HG02571 (cell line): ENCODE measurements at regions not wholly inside any gene's neighbourhood (a gene's known extent, or its start where the extent isn't known, plus 50 kb on each side); places are given as distances from the start of the nearest gene placed in this dataset.
A peak's percentile ranks its signal among the peaks of the same experiment; 100 is the strongest.

Experiments
- ATAC-seq: cut with Tn5 transposase; IDR thresholded peaks from one replicate; pipeline ENCODE4 v1.9.1; 2021; ENCODE audit warnings: mild to moderate bottlenecking, moderate library complexity; ENCODE audit not compliant: unreplicated experiment

DNA sequence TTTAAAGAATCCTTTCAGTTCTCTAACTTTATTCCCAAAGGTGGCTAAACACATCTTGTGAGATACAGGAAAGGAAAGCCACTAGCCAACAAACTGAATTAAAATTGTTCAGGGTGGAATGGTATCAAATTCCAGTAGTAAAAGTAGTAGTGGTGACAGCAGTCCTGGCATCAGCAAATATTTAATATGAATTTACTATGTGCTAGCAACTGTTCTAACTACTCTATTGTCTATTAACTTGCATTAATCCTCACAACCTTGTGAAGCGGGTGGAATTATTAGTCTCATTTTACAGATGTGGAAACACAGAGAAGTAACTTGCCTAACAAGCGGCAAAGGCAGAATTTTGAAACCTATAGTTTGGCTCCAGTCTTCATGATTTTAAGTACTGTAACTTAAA, 130.1 kb downstream of the KLF12 start:
- no peak for ATAC-seq

GRCh38 chr13:74003374-74003773, 130.8 kb downstream of the KLF12 start:
- no peak for ATAC-seq

DNA sequence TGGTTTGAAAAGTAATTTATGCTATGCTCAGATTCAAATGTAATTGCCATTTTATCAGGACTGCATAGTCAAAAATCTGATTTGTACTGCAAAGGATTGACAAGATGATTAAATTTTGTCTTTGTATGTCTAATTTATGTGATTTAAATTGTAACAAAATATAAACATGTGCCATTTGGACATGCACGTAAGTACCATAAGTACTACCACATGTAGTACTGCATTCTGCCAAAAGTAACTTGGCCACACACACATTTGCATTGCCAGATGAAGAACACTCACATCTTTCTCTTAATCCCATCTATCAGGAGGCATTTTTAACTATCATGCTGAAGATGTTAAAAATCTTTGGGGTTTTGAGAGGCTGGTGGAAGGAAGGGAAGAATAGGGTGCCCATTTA, 133.3 kb downstream of the KLF12 start:
- no peak for ATAC-seq

DNA sequence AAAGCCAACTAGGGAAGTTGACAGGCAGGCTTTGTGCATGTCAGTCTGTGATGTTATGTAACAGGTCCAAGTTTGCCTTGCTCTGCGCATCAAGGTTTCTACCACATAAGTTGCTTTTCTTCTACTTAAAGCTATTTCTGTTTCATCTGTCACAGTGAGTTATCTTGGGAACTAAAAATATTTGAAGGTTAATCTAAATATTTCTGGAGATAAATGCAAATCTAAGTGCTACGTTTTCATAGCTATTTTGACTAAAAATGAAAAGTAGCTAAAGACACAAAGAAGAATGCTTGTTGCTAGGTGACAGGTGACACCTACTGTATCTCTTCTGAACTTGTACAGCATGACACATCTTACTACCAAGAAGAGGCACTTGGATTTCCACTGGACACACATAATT, 135.6 kb downstream of the KLF12 start:
- peak; percentile 55 for ATAC-seq

DNA sequence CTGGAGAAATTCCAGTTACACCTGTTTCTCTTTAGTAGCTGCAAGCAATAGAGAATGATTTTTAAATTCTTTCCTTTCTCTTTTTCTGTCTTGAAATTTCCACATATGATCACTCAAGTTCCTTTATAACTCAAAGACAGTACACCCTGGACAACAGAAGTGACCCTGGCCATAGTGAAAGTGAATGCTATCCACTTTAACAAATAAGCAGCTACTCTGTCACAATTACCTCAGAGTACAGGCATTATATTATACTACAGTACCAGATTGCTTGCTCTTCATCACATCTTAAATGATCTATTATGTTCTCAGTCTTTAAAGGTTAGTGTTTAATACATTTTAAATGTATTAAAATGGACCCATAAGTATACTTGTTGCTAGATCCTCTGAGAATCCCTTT, 136.2 kb downstream of the KLF12 start:
- ATAC-seq: no peak

DNA sequence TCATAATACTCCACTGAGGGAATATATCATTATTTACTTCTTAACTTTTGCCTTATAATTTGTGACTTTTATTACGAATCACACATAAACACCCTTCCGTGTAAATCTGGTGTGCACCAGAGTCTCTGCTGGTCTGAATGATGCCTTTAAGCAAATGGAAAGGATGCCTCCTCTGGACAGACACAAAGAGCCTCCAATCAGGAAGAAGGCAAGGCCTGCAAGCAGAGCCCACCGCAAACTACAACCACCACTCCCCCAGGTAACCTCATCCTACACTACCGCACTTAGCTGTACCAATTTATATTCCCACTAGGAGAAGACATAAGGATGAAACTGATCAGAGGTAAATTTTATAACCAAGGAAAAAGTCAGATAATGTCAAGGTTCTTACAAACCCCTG, 137.6 kb downstream of the KLF12 start:
- no peak for ATAC-seq

DNA sequence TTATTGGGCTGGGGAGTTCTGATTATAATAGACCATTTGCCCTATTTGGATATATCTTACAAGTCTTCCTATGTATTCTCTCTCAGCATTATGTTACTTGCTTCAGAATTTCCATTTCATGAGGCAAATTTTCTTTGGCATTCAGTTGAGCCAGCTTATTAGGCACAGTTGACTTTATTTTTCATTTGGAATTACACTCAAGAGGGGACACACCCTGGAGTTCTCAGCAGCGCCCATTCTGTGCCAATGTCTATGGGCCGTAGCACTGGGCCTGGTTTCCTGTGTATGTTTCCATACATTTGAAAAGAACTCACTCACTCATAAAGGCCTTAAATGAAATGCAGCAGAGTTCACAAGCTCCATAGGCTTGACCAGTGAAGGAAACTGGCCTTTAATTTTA, 138.5 kb downstream of the KLF12 start:
- no peak for ATAC-seq

DNA sequence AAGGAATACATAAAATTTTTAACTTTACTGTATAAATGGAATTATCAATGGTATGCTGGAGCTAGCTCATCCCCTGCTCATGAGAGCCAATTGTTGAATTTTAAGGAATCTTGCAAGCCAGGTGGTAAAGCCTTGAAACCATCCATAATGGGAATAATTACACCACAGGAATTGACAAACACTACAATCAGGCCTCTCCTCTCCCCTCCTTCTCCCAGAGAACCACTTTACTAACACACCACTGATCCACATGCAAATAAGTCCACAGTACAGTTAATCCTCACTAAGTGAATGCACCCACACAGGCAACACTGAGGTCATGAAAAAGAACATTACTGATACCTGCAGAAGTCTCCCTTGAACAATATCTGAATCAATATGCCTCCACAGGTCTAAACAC, 140.5 kb downstream of the KLF12 start:
- ATAC-seq: no peak

GRCh38 chr13:73991884-73992283, 142.3 kb downstream of the KLF12 start:
- no peak for ATAC-seq

DNA sequence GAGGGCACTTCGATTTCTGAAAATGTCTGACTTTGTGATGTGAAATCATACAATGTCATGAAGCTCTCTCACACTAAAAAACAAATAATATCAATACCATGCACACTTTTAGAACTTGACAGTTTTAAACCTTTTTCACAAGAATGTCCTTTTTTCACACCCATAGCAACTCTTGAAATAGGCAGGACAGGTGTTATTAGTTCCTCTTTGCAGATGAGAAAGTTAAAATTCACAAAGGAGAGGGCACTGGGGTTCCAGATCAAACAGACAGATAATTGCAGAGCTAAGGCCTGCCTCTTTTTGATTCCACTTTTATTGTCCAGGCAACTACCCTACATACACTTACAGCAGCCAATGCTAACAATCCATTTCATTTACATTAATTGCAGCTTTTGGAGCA, 142.8 kb downstream of the KLF12 start:
- no peak for ATAC-seq

DNA sequence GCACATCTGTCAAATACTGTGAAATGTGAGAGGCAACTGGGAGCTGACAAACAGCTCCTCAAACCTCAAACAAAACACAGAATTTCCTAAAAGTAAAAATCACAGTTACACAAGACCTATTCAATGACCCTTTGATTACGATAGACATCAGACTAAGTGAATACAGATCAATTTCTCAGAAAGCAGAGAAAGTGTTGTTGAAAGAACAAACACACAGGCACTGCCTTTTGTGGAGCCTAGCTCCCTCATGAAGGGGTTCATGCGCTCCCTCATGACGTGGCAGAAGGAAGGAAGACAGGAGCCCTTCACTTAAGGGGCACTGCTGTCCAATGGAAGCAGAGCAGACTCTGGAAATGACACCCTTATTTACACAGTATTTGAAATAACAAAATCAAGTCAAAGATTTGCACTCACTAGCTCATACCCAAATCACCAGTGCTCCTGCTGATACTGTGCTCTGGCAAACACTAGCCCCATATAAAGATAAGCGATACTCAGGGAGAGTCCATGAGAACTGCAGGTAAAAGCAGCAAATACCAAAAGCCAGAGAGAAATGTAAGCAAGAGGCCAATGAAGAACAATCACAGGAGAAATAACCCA, 144.9 kb downstream of the KLF12 start:
- no peak for ATAC-seq

DNA sequence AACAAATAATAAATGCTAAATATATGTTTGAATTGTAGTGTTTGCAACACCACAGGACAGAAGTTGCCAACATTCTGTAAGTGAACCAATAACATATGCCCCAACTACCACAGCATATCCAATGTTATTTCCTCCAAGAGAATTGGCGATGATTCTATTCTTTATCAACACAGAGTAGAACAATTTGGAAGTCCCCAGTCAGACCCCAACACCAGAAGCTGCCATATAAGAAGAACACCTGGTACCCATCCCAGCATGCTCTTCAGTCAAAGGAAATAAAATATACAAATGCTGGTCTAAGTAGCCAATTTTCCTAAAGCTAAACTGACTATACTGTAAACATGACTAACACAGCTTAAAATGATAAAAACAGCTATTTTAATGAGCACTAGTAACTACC, 145.7 kb downstream of the KLF12 start:
- no peak for ATAC-seq

DNA sequence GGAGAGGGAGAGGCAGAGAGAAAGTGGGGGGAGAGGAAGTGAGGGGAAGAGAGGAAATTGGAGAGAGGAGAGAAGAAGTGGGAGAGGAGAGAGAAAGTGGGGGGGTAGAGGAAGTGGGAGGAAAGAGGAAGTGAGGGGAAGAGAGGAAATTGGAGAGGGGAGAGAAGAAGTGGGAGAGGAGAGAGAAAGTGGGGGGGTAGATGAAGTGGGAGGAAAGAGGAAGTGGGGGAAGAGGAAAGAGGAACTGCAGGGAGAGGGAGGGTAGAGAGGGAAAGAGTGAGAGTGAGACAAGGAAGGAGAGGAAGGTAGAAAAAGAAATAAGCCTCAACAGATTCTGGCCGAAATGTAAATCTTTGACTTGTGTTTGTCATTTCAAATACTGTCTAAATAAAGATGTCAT, 146.6 kb downstream of the KLF12 start:
- ATAC-seq: no peak

DNA sequence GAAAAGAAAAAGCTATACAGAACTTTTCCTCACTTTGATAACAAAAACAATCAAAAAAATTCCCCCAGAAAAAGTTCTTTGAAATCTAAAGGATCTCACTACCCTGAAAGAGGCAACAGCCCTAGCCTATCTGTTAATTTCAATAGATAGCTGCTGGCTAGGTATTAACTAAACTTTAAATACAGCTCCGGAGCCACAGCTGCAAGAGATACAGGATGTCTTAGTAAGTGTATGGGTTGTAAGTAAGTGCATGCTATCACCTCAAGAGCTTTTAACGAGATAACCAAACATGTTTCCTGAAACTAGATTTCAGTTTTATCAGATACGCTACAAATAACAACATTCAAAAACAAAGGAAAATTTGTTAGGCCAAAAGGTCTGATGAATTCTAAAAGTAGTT, 148.4 kb downstream of the KLF12 start:
- ATAC-seq: no peak

- ATAC-seq: no peak
Observed at GRCh38 chr13:73984949-73985691, 149.1 kb downstream of the KLF12 start.

- ATAC-seq: no peak
Observed at GRCh38 chr13:73984201-73984600, 150.0 kb downstream of the KLF12 start.

- ATAC-seq: no peak
Observed at GRCh38 chr13:73983109-73983508, 151.1 kb downstream of the KLF12 start.

- ATAC-seq: no peak
Observed at GRCh38 chr13:73981595-73981994, 152.6 kb downstream of the KLF12 start.

- no peak for ATAC-seq
Observed at GRCh38 chr13:73975767-73976166, 158.4 kb downstream of the KLF12 start.

DNA sequence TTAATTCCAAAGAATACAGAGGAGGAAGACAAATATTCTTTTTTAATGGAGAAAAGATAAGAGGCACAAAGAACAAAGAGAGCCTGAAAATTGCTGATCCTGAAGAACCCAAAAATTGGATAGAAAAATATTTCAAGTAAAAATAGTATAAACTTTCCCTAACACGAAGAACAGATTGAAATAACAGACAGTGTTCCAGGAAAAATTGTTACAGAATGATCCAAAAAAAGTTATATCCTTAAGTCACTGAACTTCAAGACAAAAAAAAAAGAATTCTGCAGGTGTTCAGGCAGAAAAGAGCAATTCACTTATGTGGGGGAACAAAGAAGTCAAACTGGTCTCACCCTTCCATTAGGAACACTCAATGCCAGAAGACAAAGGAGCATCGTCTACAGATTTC, 160.2 kb downstream of the KLF12 start:
- no peak for ATAC-seq

DNA sequence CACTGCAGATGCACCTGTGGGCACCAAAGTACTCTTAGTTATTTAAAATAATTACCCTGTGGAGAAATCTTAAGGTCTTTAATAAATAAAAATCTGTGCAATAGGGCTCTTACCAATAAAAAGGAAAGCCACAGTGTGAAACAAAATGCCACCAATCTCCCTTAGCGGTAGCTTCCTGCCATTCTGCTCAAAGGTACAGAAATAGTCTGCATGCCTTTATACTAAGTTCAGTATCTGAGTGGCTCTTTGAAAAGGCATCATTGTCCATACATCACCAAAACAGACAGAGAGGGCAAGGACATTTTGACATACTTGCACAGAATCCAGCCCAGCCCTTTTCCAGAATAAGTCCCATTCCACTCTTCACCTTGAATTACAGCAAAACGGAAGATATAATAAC, 161.0 kb downstream of the KLF12 start:
- no peak for ATAC-seq

GRCh38 chr13:73972545-73972944, 161.7 kb downstream of the KLF12 start:
- ATAC-seq: no peak

- ATAC-seq: no peak
Observed at GRCh38 chr13:73971481-73971880, 162.7 kb downstream of the KLF12 start.
